ENCODE measurements at regions not wholly inside any gene's neighbourhood (a gene's known extent, or its start where the extent isn't known, plus 50 kb on each side); places are given as distances from the start of the nearest gene placed in this dataset.

GRCh38 chr15:96402403-96402802 is 71.9 kb downstream of the NR2F2 start:
- TF ChIP-seq CTCF (IDR thresholded peaks at IDR 0.05; ENCODE audit: low read depth, low read length) (no peak), EZH2phosphoT487 (IDR thresholded peaks at IDR 0.05; ENCODE audit: low read depth) (no peak)

Measured in OCI-LY3 (cell line).